ENCODE measurements at regions not wholly inside any gene's neighbourhood (a gene's known extent, or its start where the extent isn't known, plus 50 kb on each side); places are given as distances from the start of the nearest gene placed in this dataset.

DNA sequence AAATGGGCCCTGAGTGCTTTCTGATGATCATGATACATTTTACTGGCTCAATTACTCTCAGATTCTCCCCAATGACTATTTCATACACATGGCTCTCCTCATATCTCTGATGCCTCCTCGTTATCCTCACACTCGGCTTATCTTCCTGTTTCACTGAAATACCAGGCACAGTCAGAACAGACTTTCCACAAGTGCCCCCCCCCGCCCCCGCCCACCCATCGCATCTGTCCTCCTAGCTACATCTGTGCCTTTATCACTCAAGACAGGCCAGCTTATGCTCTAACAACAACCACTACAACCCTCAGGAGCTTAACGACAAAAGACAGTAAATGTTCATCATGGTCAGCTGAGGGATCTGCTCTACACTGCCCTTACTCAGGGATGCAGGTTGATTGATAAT lies 610.6 kb upstream of the DIPK2B start (continued):
- TF ChIP-seq SALL2 (CRISPR knock-in tag; IDR thresholded peaks at IDR 0.05), result no peak
- TF ChIP-seq FOXA1 (IDR thresholded peaks at IDR 0.05), result no peak
- TF ChIP-seq FOXA1 (CRISPR knock-in tag; IDR thresholded peaks at IDR 0.05), result no peak
- no peak for TF ChIP-seq SKIL (CRISPR knock-in tag; IDR thresholded peaks at IDR 0.05; ENCODE audit: borderline replicate concordance)
- no peak for TF ChIP-seq BRD4 (CRISPR knock-in tag; IDR thresholded peaks at IDR 0.05)
- TF ChIP-seq NR2F6 (IDR thresholded peaks at IDR 0.05), result no peak
- TF ChIP-seq NR2F6 (CRISPR knock-in tag; IDR thresholded peaks at IDR 0.05), result no peak

- Histone ChIP-seq H2AFZ (ENCODE audit: low read length) (no peak overlapping the region), H3K27me3 (ENCODE audit: control insufficient read depth in 1 of 2, insufficient read depth in 2 of 2, low read length in 2 of 2) (no peaks in the 10 kb centered on the region), H3K79me2 (ENCODE audit: insufficient read depth, low read length) (no peaks in the 10 kb centered on the region), H4K20me1 (ENCODE audit: insufficient read depth, low read length) (no peaks in the 10 kb centered on the region), H3K4me2 (ENCODE audit: low read depth, low read length) (no peak overlapping the region), H3K9ac (ENCODE audit: insufficient read depth, low read depth, low read length) (no peak overlapping the region), H3K4me3 (replicated peaks in 1 of 3; ENCODE audit: insufficient read depth in 1 of 3, low read depth in 2 of 3, low read length in 3 of 3) (no peak overlapping the region), H3K27ac (ENCODE audit: extremely low read length, insufficient read depth, low read length) (no peak overlapping the region), H3K4me1 (ENCODE audit: insufficient read depth, low read length) (no peaks in the 10 kb centered on the region), H3K36me3 (replicated peaks in 1 of 2; ENCODE audit: control insufficient read depth in 1 of 2, insufficient read depth in 2 of 2, low read length in 2 of 2) (no peaks in the 10 kb centered on the region), H3K9me3 (ENCODE audit: low read length) (no peaks in the 10 kb centered on the region)
- ChIA-PET CTCF (ENCODE audit: low intra/inter-chr PET ratio, low total read pairs) (no interaction called here), POLR2A (no interaction called here)
- no peak for FAIRE-seq
- BruUV-seq (replicated peaks), result no TSS peak
- in situ Hi-C loops (cut with HindIII; ENCODE audit: extremely low pct_ligation_motif_present, low pct_unique_long_range_greater_than_20kb) (no loop called here), intact Hi-C loops (cut with micrococcal nuclease; ENCODE audit: unreplicated experiment) (no loop called here)
- no peak for DNase-seq (ENCODE audit: low spot score)
- 94% methylated on average over 9 of the region's 12 CpGs for WGBS (ENCODE audit: low lambda C conversion rate)
- ATAC-seq, result no peak
- TF ChIP-seq HINFP (CRISPR knock-in tag; IDR thresholded peaks at IDR 0.05; ENCODE audit: low read depth), result no peak
- TF ChIP-seq ZNF343 (CRISPR knock-in tag; IDR thresholded peaks at IDR 0.05), result no peak
- no peak for TF ChIP-seq NFIC (IDR thresholded peaks at IDR 0.05; ENCODE audit: low read length)
- no peak for TF ChIP-seq MAZ (IDR thresholded peaks at IDR 0.05; ENCODE audit: borderline replicate concordance, low read depth, low read length)
- TF ChIP-seq MAZ (CRISPR knock-in tag; IDR thresholded peaks at IDR 0.05; ENCODE audit: low read depth), result no peak
- no peak for TF ChIP-seq SNRNP70 (IDR thresholded peaks at IDR 0.05; ENCODE audit: low read depth, low read length)
- TF ChIP-seq CHCHD3 (CRISPR knock-in tag; IDR thresholded peaks at IDR 0.05), result no peak
- peak; percentile 97 for TF ChIP-seq MAFF (IDR thresholded peaks at IDR 0.05; ENCODE audit: low read depth, low read length)
- no peak for TF ChIP-seq ZNF724P (CRISPR knock-in tag; IDR thresholded peaks at IDR 0.05; ENCODE audit: borderline replicate concordance)
- TF ChIP-seq, protein P1, sequence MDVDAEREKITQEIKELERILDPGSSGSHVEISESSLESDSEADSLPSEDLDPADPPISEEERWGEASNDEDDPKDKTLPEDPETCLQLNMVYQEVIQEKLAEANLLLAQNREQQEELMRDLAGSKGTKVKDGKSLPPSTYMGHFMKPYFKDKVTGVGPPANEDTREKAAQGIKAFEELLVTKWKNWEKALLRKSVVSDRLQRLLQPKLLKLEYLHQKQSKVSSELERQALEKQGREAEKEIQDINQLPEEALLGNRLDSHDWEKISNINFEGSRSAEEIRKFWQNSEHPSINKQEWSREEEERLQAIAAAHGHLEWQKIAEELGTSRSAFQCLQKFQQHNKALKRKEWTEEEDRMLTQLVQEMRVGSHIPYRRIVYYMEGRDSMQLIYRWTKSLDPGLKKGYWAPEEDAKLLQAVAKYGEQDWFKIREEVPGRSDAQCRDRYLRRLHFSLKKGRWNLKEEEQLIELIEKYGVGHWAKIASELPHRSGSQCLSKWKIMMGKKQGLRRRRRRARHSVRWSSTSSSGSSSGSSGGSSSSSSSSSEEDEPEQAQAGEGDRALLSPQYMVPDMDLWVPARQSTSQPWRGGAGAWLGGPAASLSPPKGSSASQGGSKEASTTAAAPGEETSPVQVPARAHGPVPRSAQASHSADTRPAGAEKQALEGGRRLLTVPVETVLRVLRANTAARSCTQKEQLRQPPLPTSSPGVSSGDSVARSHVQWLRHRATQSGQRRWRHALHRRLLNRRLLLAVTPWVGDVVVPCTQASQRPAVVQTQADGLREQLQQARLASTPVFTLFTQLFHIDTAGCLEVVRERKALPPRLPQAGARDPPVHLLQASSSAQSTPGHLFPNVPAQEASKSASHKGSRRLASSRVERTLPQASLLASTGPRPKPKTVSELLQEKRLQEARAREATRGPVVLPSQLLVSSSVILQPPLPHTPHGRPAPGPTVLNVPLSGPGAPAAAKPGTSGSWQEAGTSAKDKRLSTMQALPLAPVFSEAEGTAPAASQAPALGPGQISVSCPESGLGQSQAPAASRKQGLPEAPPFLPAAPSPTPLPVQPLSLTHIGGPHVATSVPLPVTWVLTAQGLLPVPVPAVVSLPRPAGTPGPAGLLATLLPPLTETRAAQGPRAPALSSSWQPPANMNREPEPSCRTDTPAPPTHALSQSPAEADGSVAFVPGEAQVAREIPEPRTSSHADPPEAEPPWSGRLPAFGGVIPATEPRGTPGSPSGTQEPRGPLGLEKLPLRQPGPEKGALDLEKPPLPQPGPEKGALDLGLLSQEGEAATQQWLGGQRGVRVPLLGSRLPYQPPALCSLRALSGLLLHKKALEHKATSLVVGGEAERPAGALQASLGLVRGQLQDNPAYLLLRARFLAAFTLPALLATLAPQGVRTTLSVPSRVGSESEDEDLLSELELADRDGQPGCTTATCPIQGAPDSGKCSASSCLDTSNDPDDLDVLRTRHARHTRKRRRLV (CRISPR knock-in tag; IDR thresholded peaks at IDR 0.05), result no peak
These were observed 607.1 kb upstream of the DIPK2B start for GRCh38 chrX:45807572-45808425.
